ENCODE measurements at regions not wholly inside any gene's neighbourhood (a gene's known extent, or its start where the extent isn't known, plus 50 kb on each side); places are given as distances from the start of the nearest gene placed in this dataset.
"Not testable (repeated sequence)": the region's sequence is repeated elsewhere in the genome, so short reads cannot be mapped to it uniquely, and the experiment has no call there.

GRCh38 chrX:54615109-54615508 lies 85.1 kb downstream of the GNL3L start:
- no peak for DNase-seq

- no peak for DNase-seq
Observed at GRCh38 chrX:54633641-54634040, 103.6 kb downstream of the GNL3L start.

GRCh38 chrX:54639018-54639345 lies 109.0 kb downstream of the GNL3L start:
- no peak for DNase-seq

- peak; percentile 90 for DNase-seq
Observed at GRCh38 chrX:54639346-54640102, 109.5 kb downstream of the GNL3L start.

- no peak for DNase-seq
Observed at GRCh38 chrX:54640103-54640690, 110.2 kb downstream of the GNL3L start.

GRCh38 chrX:54640736-54641135 lies 110.7 kb downstream of the GNL3L start:
- DNase-seq: no peak

- DNase-seq: no peak
Observed at GRCh38 chrX:54641530-54641929, 111.5 kb downstream of the GNL3L start.

- not testable (repeated sequence) for DNase-seq
Observed at GRCh38 chrX:54647607-54648006, 117.6 kb downstream of the GNL3L start.

- DNase-seq: no peak
Observed at GRCh38 chrX:54659547-54659946, 129.5 kb downstream of the GNL3L start.

- DNase-seq: no peak
Observed at GRCh38 chrX:54675762-54676161, 122.3 kb downstream of the ITIH6 start.

GRCh38 chrX:54695231-54695630 lies 102.8 kb downstream of the ITIH6 start:
- DNase-seq: no peak

GRCh38 chrX:54695816-54696487 lies 102.1 kb downstream of the ITIH6 start:
- DNase-seq: no peak
